ENCODE measurements at regions not wholly inside any gene's neighbourhood (a gene's known extent, or its start where the extent isn't known, plus 50 kb on each side); places are given as distances from the start of the nearest gene placed in this dataset.

DNA sequence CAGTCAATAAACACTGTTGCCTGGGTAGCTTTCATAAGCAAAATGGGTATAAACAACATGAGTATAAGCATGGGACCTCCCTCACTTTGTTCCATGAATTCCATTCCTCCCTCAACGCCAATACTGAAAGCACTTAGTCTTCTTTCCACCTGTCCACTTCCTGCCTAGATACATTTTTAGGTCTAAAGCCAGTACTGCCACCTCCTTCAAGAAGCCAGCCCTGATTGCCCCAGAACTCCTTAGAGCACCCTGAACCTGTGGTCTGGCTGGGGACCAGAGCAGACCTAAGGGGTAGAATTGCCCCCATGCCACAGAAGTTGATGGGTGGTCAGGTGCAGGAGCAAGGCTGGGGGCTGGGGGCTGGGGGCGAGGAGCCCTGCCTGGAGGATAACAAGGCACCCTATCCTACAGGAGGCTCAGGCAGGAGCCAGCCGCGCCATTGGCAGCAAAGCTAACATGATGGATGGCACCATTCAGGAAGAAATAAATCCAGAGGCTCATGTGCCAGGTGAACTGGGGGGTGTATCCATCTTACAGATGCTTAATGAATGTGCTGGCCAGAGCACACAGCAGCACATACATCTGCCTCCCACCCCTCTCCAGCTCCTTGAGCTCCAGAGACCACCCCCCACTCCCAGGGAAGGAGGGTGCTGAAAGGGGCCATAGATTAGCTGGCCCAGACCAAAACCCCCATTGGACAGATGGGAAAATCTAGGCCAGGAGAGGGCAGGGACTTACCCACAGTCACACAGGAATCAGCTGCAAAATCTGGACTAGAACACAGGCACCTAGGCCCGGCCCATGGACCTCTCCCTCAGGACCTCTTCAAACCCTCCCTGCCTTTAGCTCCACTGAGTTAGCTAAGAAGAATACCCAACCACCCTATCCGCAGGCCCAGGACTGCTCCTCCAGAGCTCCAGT, 113.8 kb upstream of the LINGO1 start:
- H3K4me1 ChIP-seq (ENCODE audit: control insufficient read depth, insufficient read depth, low read length): peaks cover 3% of the 10 kb centered on the region; the same call in 1 of the 2 replicates
- H3K9me3 ChIP-seq (ENCODE audit: control insufficient read depth, insufficient read depth, low read depth, low read length): no peaks in the 10 kb centered on the region
- no peak for DNase-seq (ENCODE audit: low read depth, low spot score)
- TF ChIP-seq TCF7L2 (IDR thresholded peaks at IDR 0.05; ENCODE audit: low read depth, low read length): no peak
- no peak for TF ChIP-seq SIN3A (IDR thresholded peaks at IDR 0.05; ENCODE audit: borderline replicate concordance, insufficient read depth, low read depth, low read length)
- TF ChIP-seq, protein P1, sequence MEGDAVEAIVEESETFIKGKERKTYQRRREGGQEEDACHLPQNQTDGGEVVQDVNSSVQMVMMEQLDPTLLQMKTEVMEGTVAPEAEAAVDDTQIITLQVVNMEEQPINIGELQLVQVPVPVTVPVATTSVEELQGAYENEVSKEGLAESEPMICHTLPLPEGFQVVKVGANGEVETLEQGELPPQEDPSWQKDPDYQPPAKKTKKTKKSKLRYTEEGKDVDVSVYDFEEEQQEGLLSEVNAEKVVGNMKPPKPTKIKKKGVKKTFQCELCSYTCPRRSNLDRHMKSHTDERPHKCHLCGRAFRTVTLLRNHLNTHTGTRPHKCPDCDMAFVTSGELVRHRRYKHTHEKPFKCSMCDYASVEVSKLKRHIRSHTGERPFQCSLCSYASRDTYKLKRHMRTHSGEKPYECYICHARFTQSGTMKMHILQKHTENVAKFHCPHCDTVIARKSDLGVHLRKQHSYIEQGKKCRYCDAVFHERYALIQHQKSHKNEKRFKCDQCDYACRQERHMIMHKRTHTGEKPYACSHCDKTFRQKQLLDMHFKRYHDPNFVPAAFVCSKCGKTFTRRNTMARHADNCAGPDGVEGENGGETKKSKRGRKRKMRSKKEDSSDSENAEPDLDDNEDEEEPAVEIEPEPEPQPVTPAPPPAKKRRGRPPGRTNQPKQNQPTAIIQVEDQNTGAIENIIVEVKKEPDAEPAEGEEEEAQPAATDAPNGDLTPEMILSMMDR (IDR thresholded peaks at IDR 0.05): no peak
- TF ChIP-seq, protein P2, sequence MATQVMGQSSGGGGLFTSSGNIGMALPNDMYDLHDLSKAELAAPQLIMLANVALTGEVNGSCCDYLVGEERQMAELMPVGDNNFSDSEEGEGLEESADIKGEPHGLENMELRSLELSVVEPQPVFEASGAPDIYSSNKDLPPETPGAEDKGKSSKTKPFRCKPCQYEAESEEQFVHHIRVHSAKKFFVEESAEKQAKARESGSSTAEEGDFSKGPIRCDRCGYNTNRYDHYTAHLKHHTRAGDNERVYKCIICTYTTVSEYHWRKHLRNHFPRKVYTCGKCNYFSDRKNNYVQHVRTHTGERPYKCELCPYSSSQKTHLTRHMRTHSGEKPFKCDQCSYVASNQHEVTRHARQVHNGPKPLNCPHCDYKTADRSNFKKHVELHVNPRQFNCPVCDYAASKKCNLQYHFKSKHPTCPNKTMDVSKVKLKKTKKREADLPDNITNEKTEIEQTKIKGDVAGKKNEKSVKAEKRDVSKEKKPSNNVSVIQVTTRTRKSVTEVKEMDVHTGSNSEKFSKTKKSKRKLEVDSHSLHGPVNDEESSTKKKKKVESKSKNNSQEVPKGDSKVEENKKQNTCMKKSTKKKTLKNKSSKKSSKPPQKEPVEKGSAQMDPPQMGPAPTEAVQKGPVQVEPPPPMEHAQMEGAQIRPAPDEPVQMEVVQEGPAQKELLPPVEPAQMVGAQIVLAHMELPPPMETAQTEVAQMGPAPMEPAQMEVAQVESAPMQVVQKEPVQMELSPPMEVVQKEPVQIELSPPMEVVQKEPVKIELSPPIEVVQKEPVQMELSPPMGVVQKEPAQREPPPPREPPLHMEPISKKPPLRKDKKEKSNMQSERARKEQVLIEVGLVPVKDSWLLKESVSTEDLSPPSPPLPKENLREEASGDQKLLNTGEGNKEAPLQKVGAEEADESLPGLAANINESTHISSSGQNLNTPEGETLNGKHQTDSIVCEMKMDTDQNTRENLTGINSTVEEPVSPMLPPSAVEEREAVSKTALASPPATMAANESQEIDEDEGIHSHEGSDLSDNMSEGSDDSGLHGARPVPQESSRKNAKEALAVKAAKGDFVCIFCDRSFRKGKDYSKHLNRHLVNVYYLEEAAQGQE (IDR thresholded peaks at IDR 0.05; ENCODE audit: insufficient read depth in 1 of 2, low read depth in 2 of 2, low read length in 1 of 2): no peak
- no peak for TF ChIP-seq POLR2AphosphoS5 (IDR thresholded peaks at IDR 0.05; ENCODE audit: low read depth, low read length)
- in situ Hi-C loops (cut with HindIII; ENCODE audit: low pct_unique_long_range_greater_than_20kb, low sequenced_read_pairs): no loop called here
- H3K27ac ChIP-seq (ENCODE audit: low read length): no peak overlapping the region
- no peak overlapping the region for H3K4me3 ChIP-seq (ENCODE audit: low read depth in 2 of 2, low read length in 2 of 2)
- no TSS peak for BruUV-seq (replicated peaks)
- no peaks in the 10 kb centered on the region for H3K36me3 ChIP-seq (ENCODE audit: control insufficient read depth, insufficient read depth, low read length)
- ATAC-seq: no peak
- intact Hi-C loops (cut with micrococcal nuclease; ENCODE audit: unreplicated experiment): no loop called here
- ChIA-PET CTCF (no interaction called here), POLR2A (no interaction called here)
- H3K27me3 ChIP-seq (ENCODE audit: control insufficient read depth, insufficient read depth, low read length): no peaks in the 10 kb centered on the region

DNA sequence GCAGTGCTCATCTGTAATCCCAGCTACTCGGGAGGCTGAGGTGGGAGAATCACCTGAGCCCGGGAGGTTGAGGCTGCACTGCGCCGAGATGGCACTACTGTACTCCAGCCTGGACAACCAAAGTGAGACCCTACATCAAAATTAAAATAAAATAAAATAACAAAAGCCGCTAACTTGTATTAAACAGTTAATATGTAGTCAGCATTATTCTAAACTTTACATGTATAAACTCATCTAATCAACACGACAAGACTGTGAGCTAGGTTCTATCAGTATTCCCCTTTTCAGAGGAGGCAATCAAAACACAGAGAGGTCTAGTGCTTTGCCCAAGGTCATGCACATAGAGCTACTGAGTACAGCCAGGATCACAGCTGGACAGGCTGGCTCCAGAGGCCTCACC, 111.7 kb upstream of the LINGO1 start:
- Histone ChIP-seq H3K27ac (ENCODE audit: low read length) (no peak overlapping the region), H3K36me3 (ENCODE audit: control insufficient read depth, insufficient read depth, low read length) (no peaks in the 10 kb centered on the region), H3K9me3 (ENCODE audit: control insufficient read depth, insufficient read depth, low read depth, low read length) (no peaks in the 10 kb centered on the region), H3K4me1 (ENCODE audit: control insufficient read depth, insufficient read depth, low read length) (peaks cover 3% of the 10 kb centered on the region; the same call in 1 of the 2 replicates), H3K4me3 (ENCODE audit: low read depth in 2 of 2, low read length in 2 of 2) (no peak overlapping the region), H3K27me3 (ENCODE audit: control insufficient read depth, insufficient read depth, low read length) (no peaks in the 10 kb centered on the region)
- no peak for TF ChIP-seq POLR2AphosphoS5 (IDR thresholded peaks at IDR 0.05; ENCODE audit: low read depth, low read length)
- TF ChIP-seq SIN3A (IDR thresholded peaks at IDR 0.05; ENCODE audit: borderline replicate concordance, insufficient read depth, low read depth, low read length): no peak
- TF ChIP-seq, protein P2 (IDR thresholded peaks at IDR 0.05; ENCODE audit: insufficient read depth in 1 of 2, low read depth in 2 of 2, low read length in 1 of 2): no peak
- no peak for TF ChIP-seq TCF7L2 (IDR thresholded peaks at IDR 0.05; ENCODE audit: low read depth, low read length)
- TF ChIP-seq, protein P1 (IDR thresholded peaks at IDR 0.05): no peak
- BruUV-seq (replicated peaks): no TSS peak
- ChIA-PET CTCF (no interaction called here), POLR2A (no interaction called here)
- no peak for ATAC-seq
- no peak for DNase-seq (ENCODE audit: low read depth, low spot score)
- in situ Hi-C loops (cut with HindIII; ENCODE audit: low pct_unique_long_range_greater_than_20kb, low sequenced_read_pairs) (no loop called here), intact Hi-C loops (cut with micrococcal nuclease; ENCODE audit: unreplicated experiment) (no loop called here)

All from Panc1 (cell line).